ENCODE measurements at regions not wholly inside any gene's neighbourhood (a gene's known extent, or its start where the extent isn't known, plus 50 kb on each side); places are given as distances from the start of the nearest gene placed in this dataset.

GRCh38 chr6:48243071-48243470, 132.1 kb upstream of the PTCHD4 start:
- H3K4me3 ChIP-seq (ENCODE audit: low read depth, low read length): no peak overlapping the region
- no peak for DNase-seq (ENCODE audit: low read depth)

DNA sequence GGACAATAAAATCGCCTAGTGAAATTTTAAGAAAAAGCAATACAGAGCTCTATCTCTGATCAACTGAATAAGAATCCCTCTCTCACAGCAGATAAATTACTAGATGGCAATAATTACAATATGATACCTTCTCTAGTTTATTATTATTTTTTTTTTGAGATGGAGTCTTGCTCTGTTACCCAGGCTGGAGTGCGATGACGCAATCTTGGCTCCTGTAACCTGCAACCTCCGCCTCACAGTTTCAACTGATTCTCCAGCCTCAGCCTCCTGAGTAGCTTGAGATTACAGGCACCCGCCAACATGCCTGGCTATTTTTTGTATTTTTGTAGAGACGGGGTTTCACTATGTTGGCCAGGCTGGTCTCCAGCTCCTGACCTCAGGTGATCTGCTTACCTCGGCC, 129.3 kb upstream of the PTCHD4 start:
- H3K4me3 ChIP-seq (ENCODE audit: low read depth, low read length): no peak overlapping the region
- TF ChIP-seq MYC (IDR thresholded peaks at IDR 0.05; ENCODE audit: low read depth, low read length) (no peak), POLR2A (IDR thresholded peaks at IDR 0.05; ENCODE audit: extremely low read depth, insufficient read length) (no peak), CTCF (IDR thresholded peaks at IDR 0.05; ENCODE audit: low read depth, low read length) (no peak)
- TF ChIP-seq, protein P1, sequence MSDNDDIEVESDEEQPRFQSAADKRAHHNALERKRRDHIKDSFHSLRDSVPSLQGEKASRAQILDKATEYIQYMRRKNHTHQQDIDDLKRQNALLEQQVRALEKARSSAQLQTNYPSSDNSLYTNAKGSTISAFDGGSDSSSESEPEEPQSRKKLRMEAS (IDR thresholded peaks at IDR 0.05; ENCODE audit: low read depth, low read length): no peak
- DNase-seq (ENCODE audit: low read depth): no peak

More at GRCh38 chr6:48243071-48243470, 132.1 kb upstream of the PTCHD4 start:
- TF ChIP-seq CTCF (IDR thresholded peaks at IDR 0.05; ENCODE audit: low read depth, low read length) (no peak), MYC (IDR thresholded peaks at IDR 0.05; ENCODE audit: low read depth, low read length) (no peak), POLR2A (IDR thresholded peaks at IDR 0.05; ENCODE audit: extremely low read depth, insufficient read length) (no peak)
- TF ChIP-seq, protein P1 (IDR thresholded peaks at IDR 0.05; ENCODE audit: low read depth, low read length): no peak

DNA sequence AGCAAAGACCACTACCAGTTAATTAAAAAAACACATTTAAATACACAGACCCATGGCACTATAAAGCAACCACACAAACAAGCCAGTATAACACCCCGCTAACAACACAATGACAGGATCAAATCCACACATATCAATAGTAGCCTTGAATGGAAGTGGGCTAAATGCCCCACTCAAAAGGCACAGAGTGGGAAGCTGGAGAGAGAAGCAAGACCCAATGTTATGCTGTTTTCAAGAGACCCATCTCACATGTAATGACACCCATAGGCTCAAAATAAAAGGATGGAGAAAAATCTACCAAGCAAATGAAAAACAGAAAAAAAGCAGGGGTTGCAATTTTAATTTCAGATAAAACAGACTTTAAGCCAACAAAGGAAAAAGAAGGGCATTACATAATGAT, 125.4 kb upstream of the PTCHD4 start:
- H3K4me3 ChIP-seq (ENCODE audit: low read depth, low read length): no peak overlapping the region
- DNase-seq (ENCODE audit: low read depth): no peak
- no peak for TF ChIP-seq POLR2A (IDR thresholded peaks at IDR 0.05; ENCODE audit: extremely low read depth, insufficient read length)

DNA sequence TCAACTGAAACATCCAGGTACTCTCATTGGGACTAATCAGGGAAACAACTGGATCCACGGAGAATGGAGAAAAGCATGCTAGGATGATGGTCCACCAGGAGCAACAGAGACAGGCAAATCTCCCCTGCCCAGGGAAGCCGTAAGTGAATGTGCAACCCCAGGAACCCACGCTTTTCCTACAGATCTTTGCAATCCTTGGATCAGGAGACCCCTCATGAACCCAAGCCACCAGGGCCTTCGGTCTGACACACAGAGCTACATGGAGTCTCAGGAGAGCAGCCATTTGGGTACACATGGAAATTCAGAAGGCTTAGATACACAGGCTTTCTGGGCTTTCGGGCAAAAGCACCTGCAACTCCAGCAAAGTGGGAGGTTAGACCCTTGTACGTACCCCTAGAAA, 122.1 kb upstream of the PTCHD4 start:
- no peak for TF ChIP-seq POLR2A (IDR thresholded peaks at IDR 0.05; ENCODE audit: extremely low read depth, insufficient read length)
- H3K4me3 ChIP-seq (ENCODE audit: low read depth, low read length): no peak overlapping the region
- no peak for DNase-seq (ENCODE audit: low read depth)

- H3K4me3 ChIP-seq (ENCODE audit: low read depth, low read length): no peak overlapping the region
- TF ChIP-seq, protein P1 (IDR thresholded peaks at IDR 0.05; ENCODE audit: low read depth, low read length): no peak
- no peak for TF ChIP-seq CTCF (IDR thresholded peaks at IDR 0.05; ENCODE audit: low read depth, low read length)
- TF ChIP-seq MYC (IDR thresholded peaks at IDR 0.05; ENCODE audit: low read depth, low read length): no peak
- TF ChIP-seq POLR2A (IDR thresholded peaks at IDR 0.05; ENCODE audit: extremely low read depth, insufficient read length): no peak
- DNase-seq (ENCODE audit: low read depth): no peak
Observed at GRCh38 chr6:48229841-48230240, 118.8 kb upstream of the PTCHD4 start.

- TF ChIP-seq, protein P1 (IDR thresholded peaks at IDR 0.05; ENCODE audit: low read depth, low read length): no peak
- TF ChIP-seq MYC (IDR thresholded peaks at IDR 0.05; ENCODE audit: low read depth, low read length): no peak
- no peak for TF ChIP-seq POLR2A (IDR thresholded peaks at IDR 0.05; ENCODE audit: extremely low read depth, insufficient read length)
- H3K4me3 ChIP-seq (ENCODE audit: low read depth, low read length): no peak overlapping the region
- DNase-seq (ENCODE audit: low read depth): no peak
Observed at GRCh38 chr6:48222241-48222640, 111.2 kb upstream of the PTCHD4 start.

DNA sequence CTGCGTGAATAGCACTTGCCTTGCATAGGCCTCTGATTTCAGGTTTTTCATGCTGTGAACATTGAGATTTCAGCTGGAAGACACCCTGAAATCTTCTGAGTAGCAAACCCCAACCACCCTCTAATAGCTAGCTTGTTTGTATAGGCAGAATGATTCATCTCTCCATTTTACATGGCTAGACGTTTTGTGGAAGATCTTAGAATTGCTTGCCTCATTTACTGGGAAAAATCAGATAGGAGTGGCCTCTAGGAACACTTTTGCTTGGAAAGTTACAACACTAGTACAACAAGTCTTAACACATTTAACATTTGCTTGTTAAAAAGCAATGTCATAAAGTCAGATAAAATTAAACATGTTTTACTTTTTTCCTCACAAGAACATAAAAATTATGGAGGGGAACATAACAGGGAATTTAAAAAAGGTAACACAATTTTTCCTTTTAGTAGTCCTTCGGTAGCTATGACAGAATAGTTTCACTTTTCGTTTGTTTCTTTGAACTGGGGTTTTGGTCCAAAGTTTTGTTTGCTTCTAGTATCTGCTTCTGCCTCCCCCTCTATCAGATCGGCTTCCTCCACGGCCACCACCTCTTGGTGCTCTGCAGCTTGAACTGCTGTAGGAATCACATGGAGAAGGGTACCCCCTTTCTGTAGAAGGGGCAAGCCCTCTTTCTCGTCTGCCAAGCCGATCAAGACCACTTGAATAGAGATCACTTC, 102.2 kb upstream of the PTCHD4 start:
- no peak for DNase-seq (ENCODE audit: low read depth)
- H3K4me3 ChIP-seq (ENCODE audit: low read depth, low read length): no peak overlapping the region
- TF ChIP-seq MYC (IDR thresholded peaks at IDR 0.05; ENCODE audit: low read depth, low read length): no peak
- TF ChIP-seq, protein P1 (IDR thresholded peaks at IDR 0.05; ENCODE audit: low read depth, low read length): no peak
- TF ChIP-seq POLR2A (IDR thresholded peaks at IDR 0.05; ENCODE audit: extremely low read depth, insufficient read length): no peak
- no peak for TF ChIP-seq CTCF (IDR thresholded peaks at IDR 0.05; ENCODE audit: low read depth, low read length)

Data from NB4 (cell line).